ENCODE measurements at regions not wholly inside any gene's neighbourhood (a gene's known extent, or its start where the extent isn't known, plus 50 kb on each side); places are given as distances from the start of the nearest gene placed in this dataset.

- no peak for TF ChIP-seq CTCF (IDR thresholded peaks at IDR 0.05)
- no peak for TF ChIP-seq POLR2A (IDR thresholded peaks at IDR 0.05)
Measured at GRCh38 chr6:144724818-144725217, 439.7 kb downstream of the UTRN start.
